WTC11 (cell line): ENCODE measurements at regions not wholly inside any gene's neighbourhood (a gene's known extent, or its start where the extent isn't known, plus 50 kb on each side); places are given as distances from the start of the nearest gene placed in this dataset.

Source experiments
- ATAC-seq: fragments of 200-7000 bp; cut with Tn5 transposase; 2 replicates; pipeline ENCODE4 v1.10.0; 2021; ENCODE audit warnings: mild to moderate bottlenecking, moderate library complexity
- CTCF ChIA-PET: fragments of 300-600 bp; sonication (Branson Sonifier 250); formaldehyde crosslinking; loops from one replicate; lab custom pipeline; 2021; ENCODE audit warnings: antibody characterized with exemption; lab: Charles Lee
- POLR2A ChIA-PET: fragments of 350-600 bp; sonication (Branson Sonifier 250); formaldehyde crosslinking; loops from one replicate; lab custom pipeline; 2021; ENCODE audit warnings: antibody characterized with exemption; lab: Charles Lee
- DNase-seq: peaks from one replicate; pipeline ENCODE4 v3.0.0; 2021; ENCODE audit warnings: low spot score
- H3K27ac Mint-ChIP-seq: 2 replicates; pipeline ENCODE4 v1.8.0; 2021; ENCODE audit warnings: mixed read lengths
- H3K27me3 Mint-ChIP-seq: 2 replicates; pipeline ENCODE4 v1.8.0; 2021; ENCODE audit warnings: low read depth, mild to moderate bottlenecking, moderate library complexity, mixed read lengths
- H3K36me3 Mint-ChIP-seq: 2 replicates; pipeline ENCODE4 v1.8.0; 2021; ENCODE audit warnings: mixed read lengths
- H3K4me1 Mint-ChIP-seq: 2 replicates; pipeline ENCODE4 v1.8.0; 2022; ENCODE audit warnings: mixed read lengths
- H3K4me3 Mint-ChIP-seq: 2 replicates; pipeline ENCODE4 v1.8.0; 2021; ENCODE audit warnings: mild to moderate bottlenecking, moderate library complexity, mixed read lengths
- H3K9me3 Mint-ChIP-seq: 2 replicates; pipeline ENCODE4 v1.8.0; 2021; ENCODE audit warnings: mixed read lengths
- AFF4 ChIP-seq: sonication (generic); formaldehyde crosslinking; IDR thresholded peaks from 2 replicates; pipeline ENCODE4 v1.8.1; 2023; ENCODE audit warnings: mild to moderate bottlenecking, missing genetic modification reagents, borderline replicate concordance
- ATF1 ChIP-seq: sonication (generic); formaldehyde crosslinking; IDR thresholded peaks from 2 replicates; pipeline ENCODE4 v1.8.1; 2023; ENCODE audit warnings: mild to moderate bottlenecking, moderate library complexity, missing genetic modification reagents
- CBFB ChIP-seq: sonication (generic); formaldehyde crosslinking; IDR thresholded peaks from 2 replicates; pipeline ENCODE4 v1.8.1; 2022; ENCODE audit warnings: mild to moderate bottlenecking, low read depth, missing genetic modification reagents
- CREM ChIP-seq: sonication (generic); formaldehyde crosslinking; IDR thresholded peaks from 2 replicates; pipeline ENCODE4 v1.8.1; 2022; ENCODE audit warnings: mild to moderate bottlenecking, missing genetic modification reagents, moderate library complexity
- E2F1 ChIP-seq: sonication (generic); formaldehyde crosslinking; IDR thresholded peaks from 2 replicates; pipeline ENCODE4 v1.8.0; 2022; ENCODE audit warnings: mild to moderate bottlenecking, missing genetic modification reagents
- ETV6 ChIP-seq: sonication (generic); formaldehyde crosslinking; IDR thresholded peaks from 2 replicates; pipeline ENCODE4 v1.8.1; 2022; ENCODE audit warnings: mild to moderate bottlenecking, missing genetic modification reagents
- FOXK1 ChIP-seq: sonication (generic); formaldehyde crosslinking; IDR thresholded peaks from 2 replicates; pipeline ENCODE4 v1.8.0; 2022; ENCODE audit warnings: mild to moderate bottlenecking, moderate library complexity, missing genetic modification reagents
- FOXP4 ChIP-seq: sonication (generic); formaldehyde crosslinking; IDR thresholded peaks from 2 replicates; pipeline ENCODE4 v1.8.0; 2022; ENCODE audit warnings: mild to moderate bottlenecking, missing genetic modification reagents
- HMGXB4 ChIP-seq: sonication (generic); formaldehyde crosslinking; IDR thresholded peaks from 2 replicates; pipeline ENCODE4 v1.8.1; 2023; ENCODE audit warnings: mild to moderate bottlenecking, moderate library complexity, missing genetic modification reagents
- MXD4 ChIP-seq: fragments of 250-450 bp; sonication (Bioruptor Pico); IDR thresholded peaks from 2 replicates; pipeline ENCODE4 v1.8.0; 2021; ENCODE audit warnings: mild to moderate bottlenecking, moderate library complexity, borderline replicate concordance
- NFATC4 ChIP-seq: fragments of 250-450 bp; sonication (Bioruptor Pico); IDR thresholded peaks from 2 replicates; pipeline ENCODE4 v1.9.0; 2021; ENCODE audit warnings: mild to moderate bottlenecking
- NFYB ChIP-seq: sonication (generic); formaldehyde crosslinking; conservative IDR thresholded peaks from 2 replicates; pipeline ENCODE4 v1.8.0; 2022; ENCODE audit warnings: low read depth, missing genetic modification reagents
- SMAD3 ChIP-seq: sonication (generic); formaldehyde crosslinking; IDR thresholded peaks from 2 replicates; pipeline ENCODE4 v1.8.0; 2022; ENCODE audit warnings: missing genetic modification reagents, mild to moderate bottlenecking, borderline replicate concordance
- STAT6 ChIP-seq: sonication (generic); formaldehyde crosslinking; conservative IDR thresholded peaks from 2 replicates; pipeline ENCODE4 v1.8.1; 2023; ENCODE audit warnings: mild to moderate bottlenecking, low read depth, missing genetic modification reagents, moderate library complexity
- ZNF396 ChIP-seq: fragments of 250-450 bp; sonication (Bioruptor Pico); IDR thresholded peaks from 2 replicates; pipeline ENCODE4 v1.8.0; 2021; ENCODE audit warnings: mild to moderate bottlenecking, moderate library complexity, borderline replicate concordance
- ZNF512 ChIP-seq: sonication (generic); formaldehyde crosslinking; IDR thresholded peaks from 2 replicates; pipeline ENCODE4 v1.8.1; 2022; ENCODE audit warnings: missing genetic modification reagents, borderline replicate concordance
- ZSCAN18 ChIP-seq: fragments of 250-450 bp; sonication (Bioruptor Pico); IDR thresholded peaks from 2 replicates; pipeline ENCODE4 v2.1.2; 2022; ENCODE audit warnings: mild to moderate bottlenecking, moderate library complexity

- no peak for TF ChIP-seq ZSCAN18 (CRISPR knock-in tag)
- no peak for TF ChIP-seq ZNF512 (CRISPR knock-in tag)
- TF ChIP-seq CREM (CRISPR knock-in tag), result no peak
- no peak for TF ChIP-seq ETV6 (CRISPR knock-in tag)
- no peak for TF ChIP-seq SMAD3 (CRISPR knock-in tag)
- TF ChIP-seq ATF1, result no peak
- no peak for TF ChIP-seq FOXP4 (CRISPR knock-in tag)
Measured at GRCh38 chr12:97938031-97938430, 475.4 kb downstream of the RMST start (continued).

- no peak overlapping the region for H3K4me3 Mint-ChIP-seq
- no peak for ATAC-seq
- H3K27ac Mint-ChIP-seq, result no peak overlapping the region
- H3K27me3 Mint-ChIP-seq, result no peaks in the 10 kb centered on the region
- no peak for DNase-seq
- H3K9me3 Mint-ChIP-seq, result no peaks in the 10 kb centered on the region; the same call in 1 of the 2 replicates
- no peaks in the 10 kb centered on the region for H3K36me3 Mint-ChIP-seq
- CTCF ChIA-PET, result no interaction called here
- POLR2A ChIA-PET, result no interaction called here
- peaks cover 13% of the 10 kb centered on the region for H3K4me1 Mint-ChIP-seq
- no peak for TF ChIP-seq MXD4 (CRISPR knock-in tag)
- TF ChIP-seq FOXK1 (CRISPR knock-in tag), result no peak
- no peak for TF ChIP-seq CREM (CRISPR knock-in tag)
- TF ChIP-seq CBFB (CRISPR knock-in tag), result no peak
- no peak for TF ChIP-seq AFF4
- TF ChIP-seq NFYB (CRISPR knock-in tag), result no peak
- no peak for TF ChIP-seq ATF1
- no peak for TF ChIP-seq ZNF396 (CRISPR knock-in tag)
- TF ChIP-seq E2F1 (CRISPR knock-in tag), result no peak
- no peak for TF ChIP-seq STAT6 (CRISPR knock-in tag)
- no peak for TF ChIP-seq HMGXB4 (CRISPR knock-in tag)
- no peak for TF ChIP-seq NFATC4
Measured at GRCh38 chr12:97939156-97939555, 476.6 kb downstream of the RMST start.
